ENCODE measurements at regions not wholly inside any gene's neighbourhood (a gene's known extent, or its start where the extent isn't known, plus 50 kb on each side); places are given as distances from the start of the nearest gene placed in this dataset.
"Not testable (repeated sequence)": the region's sequence is repeated elsewhere in the genome, so short reads cannot be mapped to it uniquely, and the experiment has no call there.

DNA sequence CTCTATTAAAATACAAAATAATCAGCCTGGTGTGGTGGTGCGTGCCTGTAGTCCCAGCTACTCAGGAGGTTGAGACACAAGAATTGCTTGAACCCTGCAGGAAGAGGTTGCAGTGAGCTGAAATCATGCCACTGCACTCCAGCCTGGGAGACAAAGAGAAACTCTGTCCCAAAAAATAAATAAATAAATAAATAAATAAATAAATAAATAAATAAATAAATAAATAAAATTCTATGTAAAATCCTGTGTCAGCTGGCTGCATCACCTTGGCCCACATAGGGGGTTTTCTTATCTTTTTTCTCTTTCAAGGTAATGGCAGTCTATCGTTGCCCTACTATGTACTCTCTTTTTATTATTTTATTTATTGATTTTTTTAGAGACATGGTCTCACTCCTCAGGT lies 206.7 kb downstream of the ALG10 start:
- not testable (repeated sequence) for DNase-seq

DNA sequence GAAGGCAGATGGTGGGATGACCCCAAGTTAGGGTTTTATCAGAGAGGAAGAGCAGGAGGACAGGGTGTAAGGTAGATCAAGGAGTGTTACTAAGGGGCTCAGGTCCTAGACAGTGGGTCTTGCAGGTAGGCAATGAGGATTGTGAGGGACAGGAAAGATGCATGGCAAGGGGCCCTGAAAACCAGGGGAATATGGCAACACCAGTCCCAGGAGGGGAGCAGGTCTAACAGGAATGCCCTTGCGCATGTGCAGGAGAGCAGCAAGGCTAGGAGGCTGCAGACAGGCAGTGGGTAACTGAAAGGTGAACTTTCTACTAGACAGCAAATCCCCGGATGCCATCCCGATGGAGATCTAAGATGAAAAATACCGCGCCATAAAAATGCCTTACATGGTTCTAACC lies 211.3 kb downstream of the ALG10 start:
- no peak for DNase-seq

DNA sequence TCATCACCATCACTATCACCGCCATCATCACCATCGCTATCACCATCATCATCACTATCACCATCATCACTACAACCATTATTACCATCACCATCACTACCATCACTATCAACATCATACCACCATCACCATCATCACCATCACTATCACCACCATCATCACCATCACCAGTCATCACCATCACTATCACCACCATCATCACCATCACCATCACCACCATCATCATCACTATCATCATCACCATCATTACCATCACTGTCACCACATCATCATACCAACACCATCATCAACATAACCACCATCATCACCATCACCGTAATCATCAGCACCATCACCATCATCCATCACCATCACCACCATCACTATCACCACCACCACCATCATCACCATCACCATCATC lies 213.8 kb downstream of the ALG10 start:
- no peak for DNase-seq

DNA sequence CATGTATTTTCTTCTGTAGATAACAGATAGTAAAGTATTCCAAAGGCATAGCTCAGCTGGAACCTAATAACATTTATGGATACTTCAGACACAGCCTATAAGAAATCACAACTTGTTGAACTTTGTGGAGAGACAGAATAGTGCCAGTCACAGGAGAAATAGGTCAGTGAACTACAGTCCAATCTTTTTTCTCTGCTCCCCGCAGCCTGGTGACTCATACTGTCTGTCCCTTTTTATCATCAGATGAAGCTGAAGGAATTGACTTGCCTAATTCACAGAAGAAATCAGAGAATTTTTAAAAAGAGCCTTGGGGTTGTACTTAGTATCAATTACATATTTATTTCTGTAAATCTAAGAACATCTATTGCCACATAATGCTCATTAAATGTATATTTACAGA lies 222.3 kb downstream of the ALG10 start:
- no peak for DNase-seq

DNA sequence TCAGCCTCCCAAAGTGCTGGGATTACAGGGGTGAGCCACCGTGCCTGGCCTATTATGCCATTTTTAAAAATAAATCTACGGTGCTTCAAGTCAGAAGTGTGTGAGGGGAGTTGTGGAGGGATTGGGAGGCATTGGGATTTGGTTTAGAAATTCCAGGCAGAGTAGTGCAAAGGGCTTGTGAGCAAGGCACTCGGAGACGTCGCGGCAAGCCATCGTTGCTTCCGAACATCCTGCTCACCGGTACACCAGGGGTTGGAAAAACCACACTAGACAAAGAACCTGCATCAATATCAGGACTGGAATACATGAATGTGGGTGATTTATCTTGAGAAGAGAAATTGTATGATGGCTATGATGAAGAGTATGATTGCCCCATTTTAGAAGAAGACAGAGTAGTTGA lies 227.0 kb downstream of the ALG10 start:
- DNase-seq = no peak

DNA sequence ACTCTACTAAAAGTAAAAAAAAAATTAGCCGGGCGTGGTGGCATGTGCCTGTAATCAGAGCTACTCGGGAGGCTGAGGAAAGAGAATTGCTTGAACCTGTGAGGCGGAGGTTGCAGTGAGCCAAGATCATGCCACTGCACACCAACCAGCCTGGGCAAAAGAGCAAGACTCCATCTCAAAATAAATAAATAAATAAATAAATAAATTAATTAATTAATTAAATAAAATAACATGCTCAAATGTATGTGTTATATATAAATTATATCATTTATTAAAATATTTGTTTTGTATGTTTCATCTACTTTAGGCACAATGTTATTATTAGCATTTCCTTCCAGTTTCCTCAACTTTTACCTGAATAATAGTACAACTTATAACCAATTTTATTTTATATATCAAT lies 229.6 kb downstream of the ALG10 start:
- DNase-seq = not testable (repeated sequence)

DNA sequence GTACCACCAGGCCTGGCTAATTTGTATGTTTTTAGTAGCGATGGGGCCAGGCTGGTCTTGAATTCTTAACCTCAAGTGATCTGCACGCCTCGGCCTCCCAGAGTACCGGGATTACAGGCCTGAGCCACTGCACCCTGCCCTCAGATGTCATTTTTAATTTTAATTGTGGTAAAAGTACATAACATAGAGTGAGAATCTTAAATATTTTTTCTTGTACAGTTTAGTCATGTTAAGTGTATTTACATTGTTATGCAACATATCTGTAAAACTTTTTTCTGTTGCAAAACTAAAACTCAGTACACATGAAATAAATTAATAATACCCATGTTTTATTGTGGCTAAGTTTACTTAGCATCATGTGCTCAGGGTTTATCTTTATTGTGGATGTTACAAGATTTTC lies 231.4 kb downstream of the ALG10 start:
- DNase-seq = no peak

DNA sequence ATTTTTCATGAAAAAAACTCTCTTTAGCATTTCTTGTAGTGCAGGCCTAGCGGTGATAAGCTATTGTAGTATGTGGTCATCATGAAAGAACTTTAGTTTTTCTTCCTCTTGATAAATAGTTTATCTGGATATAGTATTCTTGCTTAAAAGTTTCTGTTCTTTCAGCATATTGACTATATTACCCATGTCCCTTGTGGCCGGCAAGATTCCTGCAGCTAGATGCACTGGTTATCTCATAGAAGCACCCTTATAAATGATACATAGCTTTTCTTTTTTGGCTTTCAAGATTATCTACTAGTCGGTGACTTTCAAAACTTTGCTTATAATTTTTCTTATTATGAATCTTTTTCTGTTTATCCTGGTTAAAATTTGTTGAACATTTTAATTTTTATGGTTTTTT lies 234.8 kb downstream of the ALG10 start:
- no peak for DNase-seq

DNA sequence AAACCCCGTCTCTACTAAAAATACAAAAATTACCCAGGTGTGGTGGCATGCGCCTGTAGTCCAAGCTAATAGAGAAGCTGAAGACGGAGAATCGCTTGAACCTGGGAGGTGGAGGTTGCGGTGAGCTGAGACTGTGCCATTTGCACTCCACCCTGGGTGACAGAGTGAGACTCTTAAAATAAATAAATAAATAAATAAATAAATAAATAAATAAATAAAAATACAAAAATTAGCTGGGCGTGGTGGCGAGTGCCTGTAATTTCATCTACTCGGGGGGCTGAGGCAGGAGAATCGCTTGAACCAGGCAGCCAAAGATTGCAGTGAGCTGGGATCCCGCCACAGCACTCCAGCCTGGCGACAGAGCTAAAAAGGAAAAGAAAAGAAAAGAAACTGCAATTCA lies 239.8 kb downstream of the ALG10 start:
- DNase-seq = not testable (repeated sequence)

DNA sequence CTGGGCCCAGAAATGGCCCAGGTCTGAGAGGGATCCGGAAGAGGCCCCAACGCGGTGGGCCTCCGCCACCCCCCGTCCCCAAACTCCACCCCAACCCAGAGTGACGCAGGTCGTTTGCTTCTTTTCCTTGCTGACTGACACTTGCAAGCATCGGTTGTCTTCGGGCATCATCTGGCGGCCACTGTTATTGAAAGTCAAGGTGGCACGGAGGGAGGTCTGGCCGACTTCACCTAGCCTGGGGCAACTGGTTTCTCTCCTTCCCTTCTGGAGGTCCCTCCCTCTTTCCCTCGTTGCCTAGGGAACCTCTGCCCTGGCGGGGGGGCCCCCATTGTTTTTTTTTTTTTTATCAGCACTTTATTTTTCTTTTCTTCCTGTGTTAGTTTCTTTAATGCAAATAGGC lies 241.8 kb downstream of the ALG10 start:
- no peak for DNase-seq

DNA sequence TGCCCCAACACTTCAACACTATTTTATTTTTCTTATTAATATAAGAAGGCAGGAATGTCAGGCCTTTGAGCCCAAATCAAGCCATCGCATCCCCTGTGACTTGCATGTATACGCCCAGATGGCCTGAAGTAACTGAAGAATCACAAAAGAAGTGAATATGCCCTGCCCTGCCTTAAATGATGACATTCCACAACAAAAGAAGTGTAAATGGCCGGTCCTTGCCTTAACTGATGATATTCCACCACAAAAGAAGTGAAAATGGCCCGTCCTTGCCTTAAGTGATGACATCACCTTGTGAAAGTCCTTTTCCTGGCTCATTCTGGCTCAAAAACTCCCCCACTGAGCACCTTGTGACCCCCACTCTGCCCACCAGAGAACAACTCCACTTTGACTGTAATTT lies 251.4 kb downstream of the ALG10 start:
- not testable (repeated sequence) for DNase-seq

DNA sequence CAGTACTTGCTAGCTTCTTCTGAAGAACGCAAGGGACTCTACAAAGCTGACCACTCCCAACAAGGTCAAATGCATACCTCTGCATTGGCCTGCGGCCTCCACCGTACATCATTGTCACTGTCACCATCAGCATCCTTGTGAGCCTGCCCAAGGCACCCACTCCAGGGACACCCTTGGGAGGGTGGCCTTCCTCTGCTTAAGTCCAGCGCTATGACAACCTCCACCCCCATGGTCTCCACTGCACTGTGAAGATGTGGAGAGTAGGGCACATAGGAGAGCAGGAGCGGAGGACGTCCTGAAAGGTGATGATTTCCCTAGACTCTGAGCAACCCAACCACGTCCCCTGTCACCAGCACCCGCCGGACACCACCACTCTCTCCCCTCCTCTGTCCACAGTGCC lies 252.8 kb downstream of the ALG10 start:
- no peak for DNase-seq

DNA sequence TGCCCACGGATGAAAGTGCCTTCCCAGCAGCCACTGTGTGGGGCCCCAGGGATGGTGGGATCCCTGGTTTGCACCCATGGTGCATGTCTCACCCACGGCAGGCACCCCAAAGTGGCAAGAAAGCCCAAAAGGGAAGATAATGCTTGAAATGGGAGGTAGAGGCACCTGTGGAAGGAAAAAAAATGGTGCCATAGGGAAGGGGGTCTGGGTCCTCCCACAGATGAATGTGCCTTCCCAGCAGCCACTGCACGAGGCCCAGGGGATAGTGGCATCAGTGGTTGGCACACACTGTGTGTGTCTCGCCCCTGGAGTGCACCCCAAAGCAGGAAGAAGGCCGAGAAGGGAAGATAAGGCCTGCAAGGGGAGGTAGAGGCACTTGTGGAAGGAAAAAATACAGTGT lies 264.2 kb downstream of the ALG10 start:
- DNase-seq = no peak

DNA sequence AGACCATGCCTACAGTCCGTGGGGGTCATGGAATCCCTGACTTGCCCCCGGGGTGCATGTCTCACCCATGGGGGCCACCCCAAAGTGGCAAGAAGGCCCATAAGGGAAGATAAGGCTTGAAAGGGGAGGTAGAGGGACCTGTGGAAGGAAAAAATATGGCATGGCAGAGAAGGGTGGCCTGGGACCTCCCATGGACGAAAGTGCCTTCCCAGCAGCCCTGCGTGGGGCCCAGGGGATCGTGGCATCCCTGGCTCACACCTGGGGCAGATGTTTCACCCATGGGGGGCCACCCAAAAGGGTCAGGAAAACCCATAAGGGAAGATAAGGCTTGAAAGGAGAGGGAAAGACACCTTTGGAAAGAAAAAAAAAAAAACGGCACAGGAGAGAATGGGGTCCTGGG lies 264.6 kb downstream of the ALG10 start:
- DNase-seq = no peak

DNA sequence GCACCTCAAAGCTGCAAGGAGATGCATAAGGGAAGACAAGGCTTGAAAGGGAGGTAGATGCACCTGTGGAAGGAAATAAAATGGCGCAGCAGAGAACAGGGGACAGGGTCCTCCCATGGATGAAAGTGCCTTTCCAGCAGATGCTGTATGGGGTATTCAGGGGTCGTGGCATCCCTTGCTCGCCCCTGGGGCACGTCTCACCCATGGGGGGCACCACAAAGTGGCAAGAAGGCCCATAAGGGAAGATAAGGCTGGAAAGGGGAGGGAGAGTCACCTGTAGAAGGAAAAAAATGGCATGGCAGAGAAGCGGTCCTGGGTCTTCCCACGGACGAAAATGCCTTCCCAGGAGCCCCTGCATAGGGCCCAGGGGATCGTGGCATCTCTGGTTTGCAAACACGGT lies 265.1 kb downstream of the ALG10 start:
- DNase-seq = no peak

DNA sequence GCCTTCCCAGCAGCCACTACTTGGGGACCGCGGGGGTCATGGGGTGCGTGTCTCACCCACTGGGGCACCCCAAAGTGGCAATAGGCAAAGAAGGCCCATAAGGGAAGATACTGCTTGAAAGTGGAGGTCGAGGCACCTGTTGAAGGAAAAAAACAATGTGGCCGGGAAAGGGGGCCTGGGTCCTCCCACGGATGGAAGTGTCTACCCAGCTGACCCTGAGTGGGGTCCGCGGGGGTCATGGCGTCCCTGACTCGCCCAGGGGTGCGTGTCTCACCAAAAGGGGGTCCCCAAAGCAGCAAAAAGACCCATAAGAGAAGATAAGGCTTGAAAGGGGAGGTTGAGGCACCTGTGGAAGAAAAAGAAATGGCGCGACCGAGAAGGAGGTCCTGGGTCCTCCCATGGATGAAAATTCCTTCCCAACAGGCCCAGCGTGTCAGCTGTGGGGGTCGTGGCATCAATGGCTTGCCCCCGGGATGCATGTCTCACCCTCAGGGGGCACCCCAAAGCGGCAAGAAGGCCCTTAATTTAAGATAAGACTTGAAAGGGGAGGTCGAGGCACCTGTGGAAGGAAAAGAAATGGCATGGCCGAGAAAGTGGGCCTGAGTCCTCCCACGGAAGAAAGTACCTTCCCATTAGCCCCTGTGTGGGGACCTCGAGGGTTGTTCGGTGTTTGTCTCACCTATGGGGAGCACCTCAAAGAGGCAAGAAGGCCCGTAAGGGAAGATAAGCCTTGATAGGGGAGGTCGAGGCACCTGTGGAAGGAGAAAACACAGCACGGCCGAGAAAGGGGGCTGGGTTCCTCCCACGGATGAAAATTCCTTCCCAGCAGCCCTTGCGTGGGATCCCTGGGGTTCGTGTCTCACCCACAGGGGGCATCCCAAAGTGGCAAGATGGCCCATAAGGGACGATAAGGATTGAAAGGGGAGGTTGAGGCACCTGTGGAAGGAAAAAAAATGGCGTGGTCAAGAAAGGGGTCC lies 266.0 kb downstream of the ALG10 start:
- no peak for DNase-seq

DNA sequence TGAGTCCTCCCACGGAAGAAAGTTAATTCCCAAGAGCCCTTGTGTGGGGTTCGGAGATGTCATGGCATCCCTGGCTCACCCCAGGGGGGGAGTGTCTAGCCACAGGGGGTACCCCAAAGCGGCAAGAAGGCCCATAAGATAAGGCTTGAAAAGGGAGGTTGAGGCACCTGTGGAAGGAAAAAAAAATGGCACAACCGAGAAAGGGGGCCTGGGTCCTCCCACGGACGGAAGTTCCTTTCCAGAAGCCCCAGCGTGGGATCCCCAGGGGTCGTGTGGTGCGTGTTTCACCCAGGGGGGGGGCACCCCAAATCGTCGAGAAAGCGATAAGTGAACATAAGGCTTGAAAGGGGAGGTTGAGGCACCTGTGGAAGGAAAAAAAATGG lies 266.7 kb downstream of the ALG10 start:
- DNase-seq = no peak

DNA sequence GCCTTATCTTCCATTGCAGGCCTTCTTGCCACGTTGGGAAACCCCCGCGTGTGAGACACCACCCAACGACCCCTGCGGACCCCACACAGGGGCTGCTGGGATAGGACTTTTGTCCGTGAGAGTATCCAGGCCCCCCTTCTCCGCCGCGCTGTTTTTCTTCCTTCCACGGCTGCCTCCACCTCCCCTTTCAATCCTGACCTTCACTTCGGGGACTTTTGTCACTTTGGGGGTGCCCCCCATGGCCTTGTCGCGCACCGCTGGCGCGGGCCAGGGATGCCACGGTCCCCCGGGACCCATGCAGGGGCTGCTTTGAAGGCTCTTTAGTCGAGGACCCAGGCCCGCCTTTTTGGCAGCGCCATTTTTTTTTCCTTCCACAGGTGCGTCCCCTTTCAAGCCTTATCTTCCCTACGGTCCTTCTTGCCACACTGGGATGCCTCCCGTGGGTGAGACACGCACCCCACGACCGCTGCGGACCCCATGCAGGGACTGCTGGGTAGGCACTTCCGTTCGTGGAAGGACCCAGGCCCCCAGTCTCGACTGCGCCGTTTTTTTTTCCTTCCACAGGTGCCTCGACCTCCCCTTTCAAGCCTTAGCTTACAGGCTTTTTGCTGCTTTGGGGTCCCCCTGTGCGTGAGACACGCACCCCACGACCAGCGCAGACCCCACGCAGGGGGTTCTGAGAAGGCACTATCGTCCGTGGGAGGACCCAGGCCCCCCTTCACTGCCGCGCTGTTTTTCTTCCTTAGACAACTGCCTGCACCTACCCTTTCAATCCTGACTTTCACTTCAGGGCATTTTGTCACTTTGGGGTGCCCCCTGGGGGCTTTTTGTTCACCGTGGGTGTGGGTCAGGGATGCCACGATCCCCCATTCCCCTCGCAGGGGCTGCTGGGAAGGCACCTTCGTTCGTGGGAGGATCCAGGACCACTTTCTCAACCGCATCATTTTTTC lies 267.4 kb downstream of the ALG10 start:
- no peak for DNase-seq

DNA sequence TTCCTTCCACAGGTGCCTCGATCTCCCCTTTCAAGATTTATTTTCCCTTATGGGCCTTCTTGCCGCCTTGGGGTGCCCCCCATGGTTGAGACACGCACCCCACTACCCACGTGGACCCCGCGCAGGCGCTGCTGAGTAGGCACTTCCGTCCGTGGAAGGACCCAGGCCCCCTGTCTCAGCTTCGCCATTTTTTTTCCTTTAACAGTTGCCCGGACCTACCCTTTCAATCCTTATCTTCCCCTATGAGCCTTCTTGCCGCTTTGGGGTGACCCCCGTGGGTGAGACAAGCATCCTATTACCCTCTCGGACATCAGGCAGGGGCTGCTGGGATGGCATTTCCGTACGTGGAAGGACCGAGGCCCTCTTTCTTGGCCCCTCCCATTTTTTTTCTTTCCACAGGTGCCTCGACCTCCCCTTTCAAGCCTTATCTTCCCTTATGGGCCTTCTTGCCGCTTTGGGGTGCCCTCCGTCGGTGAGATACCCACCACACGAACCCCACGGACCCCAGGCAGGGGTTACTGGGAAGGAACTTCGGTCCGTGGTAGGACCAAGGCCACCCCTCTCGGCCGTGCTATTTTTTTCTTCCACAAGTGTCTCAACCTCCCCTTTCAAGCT lies 268.2 kb downstream of the ALG10 start:
- no peak for DNase-seq

DNA sequence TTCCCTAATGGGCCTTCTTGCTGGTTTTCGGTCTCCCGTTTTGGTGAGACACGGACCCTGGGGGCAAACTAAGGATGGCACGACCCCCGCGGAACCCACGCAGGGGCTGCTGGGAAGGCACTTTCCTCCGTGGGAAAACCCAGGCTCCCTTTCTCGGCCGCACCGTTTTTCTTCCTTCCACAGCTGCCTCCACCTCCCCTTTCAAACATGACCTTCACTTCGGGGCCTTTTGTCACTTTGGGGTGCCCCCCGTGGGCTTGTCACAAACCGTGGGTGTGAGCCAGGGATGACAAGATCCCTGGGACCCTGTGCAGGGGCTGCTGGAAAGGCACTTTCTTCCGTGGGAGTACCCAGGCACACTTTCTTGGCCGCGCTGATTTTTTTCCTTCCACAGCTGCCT lies 268.7 kb downstream of the ALG10 start:
- no peak for DNase-seq

DNA sequence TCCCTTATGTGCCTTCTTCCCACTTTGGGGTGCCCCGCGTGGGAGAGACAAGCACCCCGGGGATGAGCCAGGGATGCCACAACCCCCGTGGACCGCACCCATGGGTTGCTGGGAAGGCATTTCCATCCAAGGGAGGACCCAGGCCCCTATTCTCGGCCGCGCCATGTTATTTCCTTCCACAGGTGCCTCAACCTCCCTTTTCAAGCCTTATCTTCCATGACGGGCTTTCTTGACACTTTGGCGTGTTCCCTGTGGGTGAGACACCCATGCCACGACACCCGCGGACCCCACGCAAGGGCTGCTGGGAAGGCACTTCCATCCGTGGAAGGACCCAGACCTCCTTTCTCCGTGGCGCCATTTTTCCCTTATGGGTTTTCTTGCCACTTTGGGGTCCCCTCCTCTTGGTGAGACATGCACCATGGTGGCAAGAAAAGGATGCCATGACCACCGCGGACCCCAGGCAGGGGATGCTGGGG lies 269.2 kb downstream of the ALG10 start:
- no peak for DNase-seq

DNA sequence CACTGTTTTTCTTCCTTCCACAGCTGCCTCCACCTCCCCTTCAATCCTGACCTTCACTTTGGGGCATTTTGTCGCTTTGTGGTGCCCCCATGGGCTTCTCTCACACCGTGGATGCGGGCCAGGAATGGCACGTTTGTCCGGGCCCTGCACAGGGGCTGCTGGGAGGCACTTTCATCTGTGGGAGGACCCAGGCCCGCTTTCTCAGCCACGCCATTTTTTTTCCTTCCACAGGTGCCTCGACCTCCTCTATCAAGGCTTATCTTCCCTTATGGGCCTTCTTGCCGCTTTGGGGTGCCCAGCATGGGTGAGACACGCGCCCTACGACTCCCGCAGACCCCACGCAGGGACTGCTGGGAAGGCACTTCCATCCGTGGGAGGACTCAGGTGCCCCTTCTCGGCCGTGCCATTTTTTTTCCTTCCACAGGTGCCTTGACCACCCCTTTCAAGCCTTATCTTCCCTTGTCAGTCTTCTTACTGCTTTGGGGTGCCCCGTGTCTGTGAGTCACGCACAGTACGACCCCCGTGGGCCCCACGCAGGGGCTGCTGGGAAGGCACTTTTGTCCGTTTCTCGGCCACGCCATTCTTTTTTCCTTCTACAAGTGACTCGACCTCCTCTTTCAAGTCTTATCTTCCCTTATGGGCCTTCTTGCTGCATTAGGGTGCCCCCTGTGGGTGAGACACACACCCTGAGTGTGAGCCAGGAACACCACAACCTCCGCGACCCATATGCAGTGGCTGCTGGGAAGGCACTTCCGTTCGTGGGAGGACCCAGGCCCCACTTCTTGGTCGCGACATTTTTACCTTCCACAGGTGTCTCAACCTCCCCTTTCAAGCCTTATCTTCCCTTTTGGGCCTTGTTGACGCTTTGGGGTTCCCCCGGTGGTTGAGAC lies 270.7 kb downstream of the ALG10 start:
- no peak for DNase-seq
